Esophagus muscularis mucosa (tissue), 4 donors: ENCODE measurements at regions not wholly inside any gene's neighbourhood (a gene's known extent, or its start where the extent isn't known, plus 50 kb on each side); places are given as distances from the start of the nearest gene placed in this dataset.

Source experiments
- DNase-seq: peaks from one replicate; pipeline ENCODE4 v3.0.0-alpha.2; 2017; ENCODE audit errors: extremely low spot score
- H3K27ac ChIP-seq, 4 donors: fragments of 200-600 bp; sonication (generic); replicated peaks in 1 of 4; 1 replicate in 3 of 4; 2 replicates in 1 of 4; pipeline ENCODE4 v1.5.1; 2016 to 2019; ENCODE audit warnings: mild to moderate bottlenecking in 1 of 4
- H3K27me3 ChIP-seq, 4 donors: fragments of 200-600 bp; sonication (generic); one replicate each; pipeline versions ENCODE4 v1.5.1 to v1.6.0; 2016 to 2019
- H3K36me3 ChIP-seq, 4 donors: fragments of 200-600 bp; sonication (generic); one replicate each; pipeline ENCODE4 v1.5.1; 2016 to 2019
- H3K4me1 ChIP-seq, 4 donors: fragments of 200-600 bp; sonication (generic); one replicate each; pipeline ENCODE4 v1.5.1; 2016 to 2019
- H3K4me3 ChIP-seq, 4 donors: fragments of 200-600 bp; sonication (generic); 1 replicate in 2 of 4; 2 replicates in 2 of 4; pipeline ENCODE4 v1.5.1; 2016 to 2019; ENCODE audit warnings: mild to moderate bottlenecking in 4 of 4, moderate library complexity in 1 of 4
- H3K9me3 ChIP-seq, 4 donors: fragments of 200-600 bp; sonication (generic); 1 replicate in 3 of 4; 2 replicates in 1 of 4; pipeline ENCODE4 v1.5.1; 2016 to 2019
- EP300 ChIP-seq: sonication (generic); formaldehyde crosslinking; IDR thresholded peaks from one replicate; pipeline ENCODE4 v1.6.1; 2017; ENCODE audit warnings: antibody characterized with exemption
- POLR2A ChIP-seq: fragments of 450-650 bp; IDR thresholded peaks from one replicate; pipeline ENCODE4 v1.6.1; 2017; ENCODE audit warnings: antibody characterized with exemption, moderate library complexity, mild to moderate bottlenecking, low read depth
- POLR2AphosphoS5 ChIP-seq, 2 donors: sonication (generic); formaldehyde crosslinking; IDR thresholded peaks; one replicate each; pipeline ENCODE4 v1.6.1; 2017; ENCODE audit warnings: antibody characterized with exemption in 2 of 2
- WGBS: methylation state at CpG from one replicate; pipeline ENCODE4 v1.1.5; 2018; 5-methylcytosine and 5-hydroxymethylcytosine counted together
- intact Hi-C: fragments of 100-400 bp; cut with DNase I; formaldehyde crosslinking; loops from one replicate; pipeline ENCODE4 v1.15.1; 2023
- TF ChIP-seq, protein P1 (sequence below), 3 experiments: fragments of 200-600 bp in 2 of 3; fragments of 450-650 bp in 1 of 3; sonication (generic) in 2 of 3; IDR thresholded peaks; one replicate each; pipeline ENCODE4 v1.5.1; 2017 to 2019; ENCODE audit warnings: antibody characterized with exemption in 3 of 3, mild to moderate bottlenecking in 2 of 3, moderate library complexity in 1 of 3

DNA sequence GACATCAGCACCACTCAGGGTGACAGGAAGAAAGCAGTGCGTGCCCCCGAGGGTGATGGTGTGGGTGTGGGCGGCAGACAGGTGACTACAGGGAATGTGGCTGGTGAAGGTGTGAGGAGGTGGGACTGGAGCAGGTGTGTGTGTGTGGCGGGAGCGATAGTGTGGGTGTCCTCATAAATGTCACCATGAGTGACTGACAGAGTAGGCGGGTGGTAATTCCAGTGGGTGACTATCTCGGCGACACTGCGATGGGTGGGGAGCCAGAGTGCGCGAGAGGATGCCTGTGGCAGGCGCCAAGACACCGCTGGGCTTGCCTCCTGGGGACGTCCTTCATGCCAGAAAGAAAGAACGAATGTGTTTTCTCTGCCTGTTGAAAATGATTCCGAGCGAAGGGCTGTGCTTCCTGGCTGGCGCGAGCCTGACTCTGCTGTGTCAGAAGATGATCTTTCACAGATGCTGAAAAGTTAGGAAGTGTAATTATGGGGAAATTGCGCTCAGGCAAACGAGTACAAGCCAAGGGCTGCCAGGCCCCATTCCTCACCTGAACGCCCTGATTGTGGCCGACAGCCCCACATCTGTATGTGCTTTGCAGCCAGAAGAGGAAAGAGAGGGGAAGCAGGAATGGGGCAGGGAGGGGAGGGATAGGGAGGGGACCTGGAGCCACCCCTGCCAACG lies 98.8 kb upstream of the CD82 start:
- WGBS = 61% methylated on average over 16 of the region's 24 CpGs
- H3K4me3 ChIP-seq = no peak overlapping the region
- H3K36me3 ChIP-seq = no peaks in the 10 kb centered on the region
- H3K4me1 ChIP-seq = peaks cover 0 to 10% (median 5%) of the 10 kb centered on the region in 4 donors
- H3K27me3 ChIP-seq = peaks cover 0 to 26% (median 0%) of the 10 kb centered on the region in 4 donors
- no peak for TF ChIP-seq POLR2AphosphoS5 (IDR thresholded peaks at IDR 0.05)
- no peak for DNase-seq
- intact Hi-C loops = no loop called here
- no peak overlapping the region for H3K27ac ChIP-seq
- peaks cover 0 to 26% (median 13%) of the 10 kb centered on the region in 4 donors for H3K9me3 ChIP-seq

GRCh38 chr11:44467413-44467812 lies 98.0 kb upstream of the CD82 start:
- Histone ChIP-seq H3K27ac (no peak overlapping the region), H3K4me3 (no peak overlapping the region), H3K27me3 (peaks cover 0 to 26% (median 0%) of the 10 kb centered on the region in 4 donors), H3K9me3 (peaks cover 0 to 20% (median 13%) of the 10 kb centered on the region in 4 donors), H3K4me1 (peaks cover 0 to 10% (median 5%) of the 10 kb centered on the region in 4 donors), H3K36me3 (no peaks in the 10 kb centered on the region)
- 88% methylated on average over 1 of the region's 1 CpG for WGBS
- intact Hi-C loops = no loop called here
- no peak for DNase-seq
- TF ChIP-seq POLR2A (no peak), POLR2AphosphoS5 (IDR thresholded peaks at IDR 0.05) (no peak), EP300 (no peak)
- TF ChIP-seq, protein P1, sequence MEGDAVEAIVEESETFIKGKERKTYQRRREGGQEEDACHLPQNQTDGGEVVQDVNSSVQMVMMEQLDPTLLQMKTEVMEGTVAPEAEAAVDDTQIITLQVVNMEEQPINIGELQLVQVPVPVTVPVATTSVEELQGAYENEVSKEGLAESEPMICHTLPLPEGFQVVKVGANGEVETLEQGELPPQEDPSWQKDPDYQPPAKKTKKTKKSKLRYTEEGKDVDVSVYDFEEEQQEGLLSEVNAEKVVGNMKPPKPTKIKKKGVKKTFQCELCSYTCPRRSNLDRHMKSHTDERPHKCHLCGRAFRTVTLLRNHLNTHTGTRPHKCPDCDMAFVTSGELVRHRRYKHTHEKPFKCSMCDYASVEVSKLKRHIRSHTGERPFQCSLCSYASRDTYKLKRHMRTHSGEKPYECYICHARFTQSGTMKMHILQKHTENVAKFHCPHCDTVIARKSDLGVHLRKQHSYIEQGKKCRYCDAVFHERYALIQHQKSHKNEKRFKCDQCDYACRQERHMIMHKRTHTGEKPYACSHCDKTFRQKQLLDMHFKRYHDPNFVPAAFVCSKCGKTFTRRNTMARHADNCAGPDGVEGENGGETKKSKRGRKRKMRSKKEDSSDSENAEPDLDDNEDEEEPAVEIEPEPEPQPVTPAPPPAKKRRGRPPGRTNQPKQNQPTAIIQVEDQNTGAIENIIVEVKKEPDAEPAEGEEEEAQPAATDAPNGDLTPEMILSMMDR (IDR thresholded peaks at IDR 0.05) = no peak

DNA sequence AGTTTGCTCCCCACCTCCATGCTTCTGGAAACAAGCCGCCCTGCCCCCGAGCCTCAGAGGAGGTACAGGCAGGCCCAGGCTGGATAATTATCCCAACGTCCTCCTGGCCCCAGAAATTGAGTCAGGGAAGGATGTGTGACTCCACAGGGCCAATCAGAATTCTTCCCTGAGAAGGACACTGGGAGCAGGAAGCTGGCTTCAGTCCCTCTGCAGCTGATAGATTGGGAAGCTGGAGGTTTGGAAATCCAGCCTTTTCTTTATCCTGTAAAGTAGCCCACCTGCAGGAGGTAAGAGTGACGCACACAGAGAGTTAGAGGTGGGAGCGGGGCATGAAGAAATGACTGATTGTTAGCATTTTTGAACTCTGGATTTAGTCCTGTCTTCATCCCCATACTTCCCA lies 97.5 kb upstream of the CD82 start:
- peaks cover 0 to 20% (median 13%) of the 10 kb centered on the region in 4 donors for H3K9me3 ChIP-seq
- WGBS = 87% methylated on average over 5 of the region's 5 CpGs
- H3K4me1 ChIP-seq = peaks cover 0 to 10% (median 5%) of the 10 kb centered on the region in 4 donors
- no peak for DNase-seq
- H3K4me3 ChIP-seq = no peak overlapping the region
- H3K36me3 ChIP-seq = no peaks in the 10 kb centered on the region
- H3K27me3 ChIP-seq = peaks cover 0 to 26% (median 0%) of the 10 kb centered on the region in 4 donors
- no peak overlapping the region for H3K27ac ChIP-seq
- intact Hi-C loops = no loop called here
- TF ChIP-seq POLR2A (no peak), POLR2AphosphoS5 (IDR thresholded peaks at IDR 0.05) (no peak), EP300 (no peak)
- TF ChIP-seq, protein P1 (IDR thresholded peaks at IDR 0.05) = no peak

GRCh38 chr11:44468345-44468988 lies 97.0 kb upstream of the CD82 start:
- Histone ChIP-seq H3K4me1 (peaks cover 0 to 10% (median 5%) of the 10 kb centered on the region in 4 donors), H3K4me3 (no peak overlapping the region), H3K27me3 (peaks cover 0 to 26% (median 0%) of the 10 kb centered on the region in 4 donors), H3K27ac (no peak overlapping the region), H3K9me3 (peaks cover 0 to 20% (median 13%) of the 10 kb centered on the region in 4 donors), H3K36me3 (no peaks in the 10 kb centered on the region)
- TF ChIP-seq POLR2AphosphoS5 (IDR thresholded peaks at IDR 0.05) = no peak
- no peak for TF ChIP-seq EP300
- TF ChIP-seq POLR2A = no peak
- TF ChIP-seq, protein P1 (IDR thresholded peaks at IDR 0.05) = no peak
- WGBS = 88% methylated on average over 1 of the region's 1 CpG
- DNase-seq = no peak
- intact Hi-C loops = no loop called here

GRCh38 chr11:44469412-44469811 lies 96.1 kb upstream of the CD82 start:
- 81% methylated on average over 6 of the region's 6 CpGs for WGBS
- peaks cover 0 to 10% (median 9%) of the 10 kb centered on the region in 4 donors for H3K9me3 ChIP-seq
- H3K27me3 ChIP-seq = peaks cover 0 to 26% (median 0%) of the 10 kb centered on the region in 4 donors
- intact Hi-C loops = no loop called here
- peaks cover 0 to 10% (median 5%) of the 10 kb centered on the region in 4 donors for H3K4me1 ChIP-seq
- no peak for TF ChIP-seq POLR2A
- TF ChIP-seq, protein P1 (IDR thresholded peaks at IDR 0.05) = no peak
- TF ChIP-seq POLR2AphosphoS5 (IDR thresholded peaks at IDR 0.05) = no peak
- TF ChIP-seq EP300 = no peak
- H3K27ac ChIP-seq = no peak overlapping the region
- DNase-seq = no peak
- no peak overlapping the region for H3K4me3 ChIP-seq
- no peaks in the 10 kb centered on the region for H3K36me3 ChIP-seq
